ENCODE measurements at regions not wholly inside any gene's neighbourhood (a gene's known extent, or its start where the extent isn't known, plus 50 kb on each side); places are given as distances from the start of the nearest gene placed in this dataset.

GRCh38 chr21:15224346-15225086 is 159.7 kb upstream of the NRIP1 start:
- TF ChIP-seq CTCF (IDR thresholded peaks at IDR 0.05), result no peak
- DNase-seq (ENCODE audit: low spot score in 2 of 2), result no peak
- Histone ChIP-seq H3K36me3 (no peaks in the 10 kb centered on the region), H3K27me3 (no peaks in the 10 kb centered on the region), H3K4me3 (no peak overlapping the region), H3K27ac (no peak overlapping the region), H3K9me3 (no peaks in the 10 kb centered on the region), H3K4me1 (peaks cover 0 to 2% of the 10 kb centered on the region in 2 donors)
- intact Hi-C loops (cut with DNase I), result no loop called here

- no peaks in the 10 kb centered on the region for H3K4me1 ChIP-seq
- no peaks in the 10 kb centered on the region for H3K9me3 ChIP-seq
- DNase-seq (ENCODE audit: low spot score in 2 of 2), result no peak
- H3K36me3 ChIP-seq, result no peaks in the 10 kb centered on the region
- no peak overlapping the region for H3K4me3 ChIP-seq
- no peak for TF ChIP-seq CTCF (IDR thresholded peaks at IDR 0.05)
- intact Hi-C loops (cut with DNase I), result no loop called here
- no peaks in the 10 kb centered on the region for H3K27me3 ChIP-seq
- no peak overlapping the region for H3K27ac ChIP-seq
These were observed 163.1 kb upstream of the NRIP1 start for GRCh38 chr21:15227919-15228318.

- Histone ChIP-seq H3K27me3 (no peaks in the 10 kb centered on the region), H3K4me1 (no peaks in the 10 kb centered on the region), H3K4me3 (no peak overlapping the region), H3K27ac (no peak overlapping the region), H3K9me3 (no peaks in the 10 kb centered on the region), H3K36me3 (no peaks in the 10 kb centered on the region)
- TF ChIP-seq CTCF (IDR thresholded peaks at IDR 0.05), result no peak
- DNase-seq (ENCODE audit: low spot score in 2 of 2), result no peak
- intact Hi-C loops (cut with DNase I), result no loop called here
These were observed 164.6 kb upstream of the NRIP1 start for GRCh38 chr21:15229390-15229789.

- Histone ChIP-seq H3K27ac (no peak overlapping the region), H3K36me3 (no peaks in the 10 kb centered on the region), H3K4me1 (no peaks in the 10 kb centered on the region), H3K4me3 (no peak overlapping the region), H3K9me3 (no peaks in the 10 kb centered on the region), H3K27me3 (no peaks in the 10 kb centered on the region)
- no peak for DNase-seq (ENCODE audit: low spot score in 2 of 2)
- no peak for TF ChIP-seq CTCF (IDR thresholded peaks at IDR 0.05)
- intact Hi-C loops (cut with DNase I), result no loop called here
These were observed 168.8 kb upstream of the NRIP1 start for GRCh38 chr21:15233611-15234010.

- Histone ChIP-seq H3K36me3 (no peaks in the 10 kb centered on the region), H3K4me1 (no peaks in the 10 kb centered on the region), H3K9me3 (no peaks in the 10 kb centered on the region), H3K27ac (no peak overlapping the region), H3K4me3 (no peak overlapping the region), H3K27me3 (no peaks in the 10 kb centered on the region)
- intact Hi-C loops (cut with DNase I), result no loop called here
- no peak for TF ChIP-seq CTCF (IDR thresholded peaks at IDR 0.05)
- no peak for DNase-seq (ENCODE audit: low spot score in 2 of 2)
These were observed 171.3 kb upstream of the NRIP1 start for GRCh38 chr21:15236111-15236510.

GRCh38 chr21:15240848-15241247 is 176.0 kb upstream of the NRIP1 start:
- Histone ChIP-seq H3K27me3 (no peaks in the 10 kb centered on the region), H3K4me1 (no peaks in the 10 kb centered on the region), H3K36me3 (no peaks in the 10 kb centered on the region), H3K4me3 (no peak overlapping the region), H3K27ac (no peak overlapping the region), H3K9me3 (no peaks in the 10 kb centered on the region)
- DNase-seq (ENCODE audit: low spot score in 2 of 2), result no peak
- intact Hi-C loops (cut with DNase I), result no loop called here
- no peak for TF ChIP-seq CTCF (IDR thresholded peaks at IDR 0.05)
